ENCODE measurements at regions not wholly inside any gene's neighbourhood (a gene's known extent, or its start where the extent isn't known, plus 50 kb on each side); places are given as distances from the start of the nearest gene placed in this dataset.

DNA sequence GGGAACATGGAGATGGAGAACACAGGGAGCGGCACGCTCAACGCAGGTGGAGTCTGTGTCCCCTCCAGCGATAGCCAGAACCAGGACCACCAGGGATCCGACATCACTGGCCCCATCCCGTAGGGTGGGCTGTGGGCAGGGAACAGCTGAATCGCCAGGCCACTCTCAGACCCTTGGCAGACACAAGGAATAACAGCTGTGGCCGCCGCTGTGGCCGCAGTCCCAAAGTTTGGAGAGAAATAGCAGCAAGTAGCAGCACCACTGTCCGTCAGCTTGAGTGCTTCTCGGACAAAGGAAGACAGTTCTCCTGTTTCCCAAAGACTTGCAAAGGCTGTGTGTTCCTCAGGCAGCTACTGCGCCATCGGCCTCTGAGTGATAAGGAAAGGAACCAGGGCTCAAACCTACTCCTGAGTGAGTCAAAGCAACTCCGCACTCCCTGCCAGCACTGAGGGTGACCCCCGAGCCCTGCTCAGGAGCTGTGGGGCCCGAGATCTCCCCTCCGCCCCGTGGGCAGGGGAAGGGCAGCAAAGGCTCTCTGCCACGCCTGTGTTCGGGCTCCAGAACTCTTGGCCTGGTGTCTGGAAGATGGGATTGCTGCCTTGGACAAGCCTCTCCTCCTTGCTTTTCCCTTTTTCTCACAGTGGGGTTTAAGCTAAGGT, 82.3 kb upstream of the FAM20C start:
- Histone ChIP-seq H3K4me1 (peaks cover 0 to 4% (median 3%) of the 10 kb centered on the region in 4 donors), H3K27me3 (no peaks in the 10 kb centered on the region), H3K9me3 (peaks cover 0 to 2% (median 0%) of the 10 kb centered on the region in 4 donors), H3K36me3 (no peaks in the 10 kb centered on the region), H3K4me3 (no peak overlapping the region), H3K27ac (no peak overlapping the region)
- TF ChIP-seq, protein P1, sequence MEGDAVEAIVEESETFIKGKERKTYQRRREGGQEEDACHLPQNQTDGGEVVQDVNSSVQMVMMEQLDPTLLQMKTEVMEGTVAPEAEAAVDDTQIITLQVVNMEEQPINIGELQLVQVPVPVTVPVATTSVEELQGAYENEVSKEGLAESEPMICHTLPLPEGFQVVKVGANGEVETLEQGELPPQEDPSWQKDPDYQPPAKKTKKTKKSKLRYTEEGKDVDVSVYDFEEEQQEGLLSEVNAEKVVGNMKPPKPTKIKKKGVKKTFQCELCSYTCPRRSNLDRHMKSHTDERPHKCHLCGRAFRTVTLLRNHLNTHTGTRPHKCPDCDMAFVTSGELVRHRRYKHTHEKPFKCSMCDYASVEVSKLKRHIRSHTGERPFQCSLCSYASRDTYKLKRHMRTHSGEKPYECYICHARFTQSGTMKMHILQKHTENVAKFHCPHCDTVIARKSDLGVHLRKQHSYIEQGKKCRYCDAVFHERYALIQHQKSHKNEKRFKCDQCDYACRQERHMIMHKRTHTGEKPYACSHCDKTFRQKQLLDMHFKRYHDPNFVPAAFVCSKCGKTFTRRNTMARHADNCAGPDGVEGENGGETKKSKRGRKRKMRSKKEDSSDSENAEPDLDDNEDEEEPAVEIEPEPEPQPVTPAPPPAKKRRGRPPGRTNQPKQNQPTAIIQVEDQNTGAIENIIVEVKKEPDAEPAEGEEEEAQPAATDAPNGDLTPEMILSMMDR (IDR thresholded peaks at IDR 0.05) = no peak
- TF ChIP-seq POLR2AphosphoS5 (IDR thresholded peaks at IDR 0.05) (no peak), POLR2A (IDR thresholded peaks at IDR 0.05) (no peak), EP300 (IDR thresholded peaks at IDR 0.05) (no peak)
- ATAC-seq (ENCODE audit: low FRiP score in 2 of 2) (no peak), DNase-seq (peak in 1 of 2 donors; percentile 19)
- WGBS, 2 donors = 75 to 89% methylated on average over 14 to 21 of the region's 21 CpGs

DNA sequence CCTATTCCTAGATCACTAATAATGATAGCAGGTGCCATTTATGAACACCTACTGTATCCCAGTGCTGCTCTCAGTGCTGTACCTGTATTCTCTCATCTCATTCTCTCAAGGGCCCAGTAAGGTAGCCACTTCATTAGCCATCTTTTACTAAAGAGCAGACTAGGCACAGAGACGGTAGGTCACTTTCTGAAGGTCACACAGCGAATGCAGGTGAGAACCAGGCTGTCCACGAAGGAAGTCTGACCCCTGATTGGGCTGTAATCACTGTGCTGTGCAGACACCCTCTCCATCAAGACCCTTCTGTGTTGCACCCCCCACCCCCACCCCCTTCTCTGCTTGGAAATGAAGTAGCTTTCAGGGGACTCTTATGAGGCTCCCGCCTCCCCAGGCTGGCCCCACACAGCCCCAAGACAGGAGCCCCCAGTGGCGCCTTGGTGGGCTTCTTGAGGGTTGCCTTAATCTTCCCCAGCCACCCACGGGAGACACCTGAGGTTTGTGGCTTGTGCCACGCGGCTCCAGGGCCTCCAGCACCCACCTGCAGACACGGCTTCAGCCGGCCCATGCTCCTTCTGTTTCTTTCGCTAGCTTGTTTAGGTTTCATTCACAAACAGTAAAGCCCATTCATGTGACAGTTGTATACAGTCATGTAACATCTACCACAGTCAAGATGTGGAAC, 81.7 kb upstream of the FAM20C start:
- DNase-seq = no peak
- H3K27me3 ChIP-seq = no peaks in the 10 kb centered on the region
- ATAC-seq (ENCODE audit: low FRiP score in 2 of 2) = no peak
- peaks cover 0 to 2% (median 0%) of the 10 kb centered on the region in 4 donors for H3K9me3 ChIP-seq
- peaks cover 4 to 10% (median 6%) of the 10 kb centered on the region in 4 donors for H3K4me1 ChIP-seq
- TF ChIP-seq, protein P1 (IDR thresholded peaks at IDR 0.05) = no peak
- TF ChIP-seq POLR2A (IDR thresholded peaks at IDR 0.05) (no peak), POLR2AphosphoS5 (IDR thresholded peaks at IDR 0.05) (no peak), EP300 (IDR thresholded peaks at IDR 0.05) (no peak)
- H3K36me3 ChIP-seq = no peaks in the 10 kb centered on the region
- WGBS, 2 donors = 83 to 89% methylated on average over 5 to 11 of the region's 11 CpGs
- no peak overlapping the region for H3K4me3 ChIP-seq
- no peak overlapping the region for H3K27ac ChIP-seq

DNA sequence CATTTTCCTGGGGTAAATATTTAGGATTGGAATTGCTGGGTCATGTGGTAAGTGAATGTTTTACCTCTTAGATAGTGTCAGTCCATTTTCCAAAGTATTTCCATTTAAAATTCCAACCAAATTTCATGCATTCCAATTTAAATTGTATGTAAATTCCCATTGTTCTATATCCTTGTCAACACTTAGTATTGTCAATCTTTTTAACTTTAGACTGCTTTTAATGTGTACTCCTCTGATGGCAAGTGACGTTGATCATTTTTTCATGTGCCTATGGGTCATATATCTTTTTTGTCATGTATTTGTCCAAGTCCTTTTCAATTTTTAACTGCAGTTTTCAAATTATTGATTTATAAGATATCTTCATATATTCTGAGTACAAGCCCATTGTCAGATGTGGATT, 80.8 kb upstream of the FAM20C start:
- H3K9me3 ChIP-seq = peaks cover 0 to 2% (median 0%) of the 10 kb centered on the region in 4 donors
- no peak overlapping the region for H3K4me3 ChIP-seq
- ATAC-seq (ENCODE audit: low FRiP score in 2 of 2) (no peak), DNase-seq (no peak)
- 91 to 98% methylated on average over 1 of the region's 1 CpG for WGBS, 2 donors
- no peaks in the 10 kb centered on the region for H3K27me3 ChIP-seq
- TF ChIP-seq, protein P1 (IDR thresholded peaks at IDR 0.05) = no peak
- TF ChIP-seq POLR2A (IDR thresholded peaks at IDR 0.05) (no peak), EP300 (IDR thresholded peaks at IDR 0.05) (no peak), POLR2AphosphoS5 (IDR thresholded peaks at IDR 0.05) (no peak)
- H3K27ac ChIP-seq = no peak overlapping the region
- H3K4me1 ChIP-seq = peaks cover 9 to 17% (median 12%) of the 10 kb centered on the region in 4 donors
- no peaks in the 10 kb centered on the region for H3K36me3 ChIP-seq

DNA sequence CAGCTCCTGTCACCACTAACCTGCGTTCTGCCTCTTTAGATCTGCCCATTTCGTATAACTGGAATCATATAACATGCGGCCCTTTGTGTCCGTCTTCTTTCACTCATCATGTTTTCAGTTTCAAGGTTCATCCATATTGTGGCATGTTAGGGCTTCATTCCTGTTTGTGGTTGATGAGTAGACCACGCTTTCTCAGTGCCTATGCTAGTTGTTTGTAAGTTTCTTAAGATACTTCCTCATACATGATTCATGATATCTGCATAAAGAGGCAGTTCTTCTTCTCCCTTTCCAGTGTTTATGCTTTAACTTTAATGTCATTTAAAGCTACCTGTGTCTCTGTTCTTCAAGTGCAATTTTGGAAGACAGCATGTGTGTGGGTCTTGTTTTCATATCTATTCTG, 79.5 kb upstream of the FAM20C start:
- H3K9me3 ChIP-seq = peaks cover 0 to 2% (median 0%) of the 10 kb centered on the region in 4 donors
- DNase-seq = peak in 1 of 2 donors; percentile 20
- ATAC-seq (ENCODE audit: low FRiP score in 2 of 2) = peak in 1 of 2 donors; percentile 42
- TF ChIP-seq POLR2AphosphoS5 (IDR thresholded peaks at IDR 0.05) (no peak), EP300 (IDR thresholded peaks at IDR 0.05) (no peak), POLR2A (IDR thresholded peaks at IDR 0.05) (peak in 1 of 4 donors; percentile 17)
- TF ChIP-seq, protein P1 (IDR thresholded peaks at IDR 0.05) = no peak
- H3K27ac ChIP-seq = peak overlapping the region in 1 of 4 donors; percentile 21
- H3K27me3 ChIP-seq = no peaks in the 10 kb centered on the region
- no peaks in the 10 kb centered on the region for H3K36me3 ChIP-seq
- H3K4me3 ChIP-seq = no peak overlapping the region
- WGBS, 2 donors = 72 to 81% methylated on average over 5 of the region's 5 CpGs
- H3K4me1 ChIP-seq = peaks cover 9 to 18% (median 12%) of the 10 kb centered on the region in 4 donors
